AG20443 (cell line): ENCODE measurements at regions not wholly inside any gene's neighbourhood (a gene's known extent, or its start where the extent isn't known, plus 50 kb on each side); places are given as distances from the start of the nearest gene placed in this dataset.

Source experiments
- DNase-seq: peaks from one replicate; pipeline ENCODE4 v3.0.0; 2012; ENCODE audit warnings: low spot score, mixed read lengths

DNA sequence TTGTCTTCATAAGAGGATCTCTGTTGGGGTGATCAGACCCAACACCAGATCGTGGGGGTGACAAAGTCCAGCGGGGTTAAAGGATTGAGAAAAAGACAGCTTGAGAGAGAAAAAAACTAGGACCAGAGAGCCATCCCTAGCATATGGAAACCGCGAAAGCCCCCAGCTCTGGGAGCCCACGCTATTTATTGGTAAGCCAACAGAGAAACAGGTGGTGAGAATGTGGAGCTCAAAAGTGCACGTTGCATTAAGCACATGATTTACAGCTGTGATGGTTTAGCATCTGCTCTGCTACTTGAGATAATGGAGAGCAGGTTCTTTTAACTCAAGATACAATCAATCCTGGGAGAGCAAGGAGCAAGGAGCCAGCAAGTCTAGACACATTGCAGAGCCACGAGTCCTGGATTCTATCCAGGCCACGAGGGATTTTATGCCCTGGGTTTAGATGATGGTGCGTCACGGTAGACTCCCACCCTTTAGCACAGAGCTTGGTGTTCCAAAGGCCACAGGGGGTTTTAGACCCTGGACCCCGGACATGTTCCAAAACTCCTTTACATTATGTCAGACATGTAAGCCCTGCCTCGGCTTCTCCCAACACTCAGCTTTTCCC lies 755.2 kb upstream of the SORCS1 start:
- no peak for DNase-seq

DNA sequence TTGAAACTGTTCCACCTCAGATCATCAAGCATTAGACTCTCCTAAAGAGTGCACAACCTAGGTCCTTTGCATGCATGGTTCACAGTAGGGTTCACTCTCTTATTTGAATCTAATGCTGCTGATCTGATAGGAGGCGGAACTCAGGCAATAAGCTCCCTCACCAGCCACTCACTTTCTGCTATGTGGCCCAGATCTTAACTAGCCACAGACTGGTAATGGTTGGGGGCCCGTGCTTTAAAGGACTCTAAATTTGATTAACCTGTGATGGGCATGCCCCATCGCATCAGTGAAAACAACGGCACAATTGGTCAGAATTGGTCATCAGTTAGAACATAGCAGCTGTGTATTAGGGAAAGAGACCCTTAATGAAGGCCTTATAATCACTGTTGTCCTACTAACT lies 753.7 kb upstream of the SORCS1 start:
- no peak for DNase-seq

GRCh38 chr10:107915215-107915610 lies 750.7 kb upstream of the SORCS1 start:
- peak; percentile 12 for DNase-seq

- DNase-seq, result peak; percentile 24
Observed at GRCh38 chr10:107914450-107915214, 750.1 kb upstream of the SORCS1 start.

GRCh38 chr10:107913317-107914294 lies 749.1 kb upstream of the SORCS1 start:
- no peak for DNase-seq

GRCh38 chr10:107901076-107901475 lies 736.6 kb upstream of the SORCS1 start:
- DNase-seq, result no peak

DNA sequence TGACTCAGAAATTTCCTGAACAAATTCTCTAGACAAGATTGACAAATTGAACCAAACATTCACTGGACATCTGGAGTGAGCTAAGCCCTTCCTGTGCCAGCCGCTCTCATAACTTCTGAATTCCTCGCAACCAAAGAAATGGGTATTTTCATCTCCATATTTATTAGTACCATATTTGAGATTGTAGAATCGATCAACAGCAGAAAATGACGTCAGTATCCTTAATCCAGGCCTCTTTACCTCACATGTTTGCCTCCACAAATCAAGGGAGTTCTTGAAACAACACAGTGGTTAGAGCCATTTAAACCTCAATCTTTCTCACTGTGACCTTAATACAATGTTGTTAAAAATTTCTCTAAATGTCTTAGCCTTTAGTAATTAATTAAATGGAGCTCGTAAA lies 735.6 kb upstream of the SORCS1 start:
- no peak for DNase-seq

DNA sequence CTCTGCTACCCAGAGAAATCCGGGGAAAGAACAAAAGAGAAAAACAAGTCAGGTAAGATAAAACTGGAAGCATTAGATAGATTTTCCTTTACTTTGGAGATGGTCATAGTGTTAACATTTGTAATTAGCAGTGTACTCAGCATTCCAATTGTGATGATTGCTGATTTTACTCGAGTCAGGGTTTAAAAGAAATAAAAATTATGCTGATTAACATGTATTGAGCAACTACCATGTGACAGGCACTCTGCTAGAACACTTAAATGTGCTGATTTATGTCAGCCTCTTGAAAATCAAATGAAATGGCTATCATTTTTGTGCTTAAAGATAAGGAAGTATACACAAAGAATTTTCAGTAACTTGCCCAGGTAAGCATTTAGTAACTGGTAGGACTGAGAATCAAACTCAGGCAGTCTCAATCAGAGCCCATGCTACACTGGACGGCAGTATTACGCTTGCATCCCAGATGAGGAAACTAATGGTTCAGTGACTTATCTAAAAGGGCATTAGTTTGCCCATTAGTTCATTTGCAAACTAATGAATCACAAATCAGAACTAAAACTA lies 735.1 kb upstream of the SORCS1 start:
- DNase-seq, result no peak

GRCh38 chr10:107899075-107899474 lies 734.6 kb upstream of the SORCS1 start:
- DNase-seq, result no peak

DNA sequence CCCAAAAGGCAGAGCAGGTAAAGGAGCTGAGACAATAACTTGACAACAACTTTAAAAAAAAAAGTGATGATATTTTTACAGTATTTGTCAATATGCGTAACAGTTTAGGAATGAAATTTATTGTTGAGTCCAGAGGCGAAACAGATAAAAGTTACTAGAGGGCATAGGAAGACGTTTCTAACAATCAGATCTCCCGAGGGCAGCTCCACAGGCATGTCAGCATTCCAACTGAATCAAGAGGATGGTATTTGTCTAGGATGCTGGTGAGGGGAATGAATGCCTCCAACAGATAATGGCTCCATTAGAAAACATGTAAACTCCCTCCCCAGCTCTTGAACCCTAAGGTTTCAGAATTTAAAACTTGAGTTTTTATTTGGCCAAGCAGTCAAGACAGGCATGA lies 733.9 kb upstream of the SORCS1 start:
- no peak for DNase-seq

DNA sequence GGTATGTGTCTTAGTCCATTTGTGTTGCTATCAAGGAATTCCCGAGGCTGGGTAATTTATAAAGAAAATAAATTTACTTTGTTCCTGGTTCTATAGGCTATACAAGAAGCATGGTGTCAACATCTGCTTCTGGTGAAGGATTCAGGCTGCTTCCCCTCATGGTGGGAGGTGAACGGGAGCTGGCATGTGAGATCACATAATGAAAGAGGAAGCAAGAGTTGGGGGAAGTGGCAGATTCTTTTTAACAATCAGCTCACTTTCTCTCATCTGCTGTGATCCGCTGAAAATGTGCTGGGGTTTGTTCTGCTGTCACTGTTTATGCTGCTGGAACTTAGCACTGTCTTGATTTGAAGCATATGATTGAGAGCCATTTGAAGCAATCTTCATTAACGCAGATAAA lies 730.0 kb upstream of the SORCS1 start:
- DNase-seq, result no peak

DNA sequence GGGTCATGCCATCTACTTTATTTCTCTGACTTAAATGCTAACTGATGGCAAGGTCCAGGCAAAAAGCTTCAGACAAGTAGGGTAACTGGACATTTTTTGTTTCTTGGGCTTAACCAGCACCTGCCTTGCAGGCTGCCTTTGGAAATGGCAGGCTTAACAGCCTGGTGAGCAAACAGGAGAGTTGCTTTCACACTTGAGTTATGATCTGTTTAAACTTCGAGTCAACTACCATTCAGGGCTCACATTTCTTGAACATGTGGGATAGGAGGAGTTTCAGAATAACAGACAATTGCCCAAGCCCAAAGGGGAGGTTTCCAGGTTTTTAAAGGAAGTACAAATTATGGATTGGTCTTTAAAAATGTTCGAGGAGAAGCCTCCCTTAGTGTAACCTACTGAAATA lies 724.6 kb upstream of the SORCS1 start:
- DNase-seq, result no peak

DNA sequence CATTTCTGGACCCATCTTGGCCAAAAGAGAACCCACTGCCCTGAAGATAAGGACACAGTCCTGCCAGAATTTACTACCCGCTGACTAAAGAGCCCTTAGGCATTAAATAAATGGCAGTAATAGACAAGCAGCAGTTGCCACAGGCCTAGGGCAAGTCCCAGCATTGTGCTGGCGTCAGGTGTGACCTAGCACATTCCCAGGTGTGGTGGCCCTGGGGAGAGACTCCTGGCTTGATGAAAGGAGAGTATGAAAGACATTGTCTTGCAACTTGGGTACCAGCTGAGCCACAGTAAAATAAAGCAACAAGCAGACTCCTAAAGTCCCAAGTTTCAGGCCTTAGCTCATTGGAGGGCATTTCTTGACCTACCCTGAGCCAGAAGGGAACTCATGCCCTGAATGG lies 715.7 kb upstream of the SORCS1 start:
- DNase-seq, result no peak

DNA sequence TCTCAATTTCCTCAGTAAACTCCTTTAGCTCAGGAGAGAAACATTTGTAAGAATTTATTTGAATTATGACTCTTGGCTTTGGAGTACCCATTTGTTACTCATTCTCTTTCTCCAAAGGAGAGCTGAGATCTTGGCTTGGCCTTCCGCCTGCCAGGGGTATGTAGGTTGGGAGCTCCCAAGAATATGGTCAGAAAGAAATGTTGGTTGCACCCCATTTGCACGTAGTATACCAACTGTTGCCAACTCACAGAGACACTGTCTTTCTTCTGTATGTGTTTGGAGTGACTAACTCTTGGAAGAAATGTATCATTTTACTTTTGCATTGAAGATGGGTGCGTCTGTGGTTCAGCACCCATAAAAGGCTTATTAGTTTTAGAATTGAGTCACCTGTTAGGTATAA lies 708.5 kb upstream of the SORCS1 start:
- no peak for DNase-seq

GRCh38 chr10:107865691-107866090 lies 701.2 kb upstream of the SORCS1 start:
- no peak for DNase-seq

- no peak for DNase-seq
Observed at GRCh38 chr10:107859065-107859464, 694.6 kb upstream of the SORCS1 start.

- no peak for DNase-seq
Observed at GRCh38 chr10:107856047-107856315, 691.5 kb upstream of the SORCS1 start.

GRCh38 chr10:107855301-107856046 lies 691.0 kb upstream of the SORCS1 start:
- no peak for DNase-seq

DNA sequence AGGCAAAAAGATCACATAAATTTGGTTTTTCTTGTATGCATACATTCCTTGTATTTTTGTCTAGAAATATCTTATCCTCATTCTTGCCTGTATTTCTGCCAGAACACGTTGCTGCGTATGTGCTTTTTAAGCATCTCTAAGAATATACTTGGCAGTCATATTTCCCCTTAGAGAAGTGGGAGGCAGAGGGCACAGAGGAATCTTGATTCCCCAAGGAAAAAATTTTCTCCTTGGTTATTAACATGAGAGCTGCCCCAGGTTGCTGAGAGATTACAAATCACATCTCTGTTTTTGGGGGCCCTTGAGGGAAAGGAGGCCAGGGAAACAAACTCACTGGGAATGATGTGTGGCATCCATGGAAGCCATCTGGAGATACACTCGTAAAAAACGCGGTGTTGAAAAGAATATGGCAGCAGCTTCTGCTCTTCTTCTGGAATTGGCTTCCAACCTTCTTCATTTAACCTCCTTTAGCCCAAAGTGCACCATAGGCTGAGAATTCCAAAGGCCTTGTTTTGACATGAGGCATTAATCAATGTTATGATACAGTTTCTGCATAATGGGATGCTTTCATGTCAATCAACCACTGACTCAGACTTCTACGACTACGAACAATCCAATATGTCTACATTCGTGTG lies 684.3 kb upstream of the SORCS1 start:
- no peak for DNase-seq

DNA sequence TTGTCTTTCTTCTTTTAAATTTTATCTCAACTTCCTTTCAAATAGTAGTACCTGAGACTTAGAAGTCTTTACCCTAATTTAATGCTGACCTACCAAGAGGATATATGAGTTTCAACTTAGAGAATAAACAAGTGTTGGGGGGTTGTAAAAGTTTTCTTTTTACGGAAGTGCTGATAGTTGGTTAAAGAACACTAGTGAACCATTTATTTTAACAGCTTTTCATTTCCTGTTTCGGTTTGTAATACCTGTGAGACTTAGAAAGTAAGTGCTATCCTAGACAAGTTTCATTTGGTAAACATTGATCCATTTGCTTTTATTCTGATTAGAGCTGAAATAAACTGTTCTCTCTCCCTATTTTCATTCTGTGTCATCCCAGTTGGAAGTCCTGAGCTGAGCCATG lies 683.1 kb upstream of the SORCS1 start:
- DNase-seq, result no peak

DNA sequence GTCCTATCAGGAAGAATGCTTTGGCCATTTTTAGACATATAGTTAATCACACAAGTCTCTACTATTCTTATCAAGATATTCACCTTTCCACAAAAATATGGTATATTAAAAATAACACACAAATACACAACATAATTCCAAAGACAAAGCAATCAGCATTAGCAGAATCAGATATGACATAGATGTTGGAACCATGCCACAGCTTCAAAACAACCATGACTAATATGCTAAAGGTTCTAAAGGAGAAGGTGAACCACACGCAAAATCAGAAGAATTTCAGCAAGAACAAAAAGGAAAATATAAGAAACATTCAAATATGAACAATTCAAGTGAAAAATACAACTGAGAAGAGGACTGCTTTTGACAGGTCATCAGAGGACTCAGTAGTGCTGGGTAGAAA lies 670.2 kb upstream of the SORCS1 start:
- DNase-seq, result no peak

- DNase-seq, result no peak
Observed at GRCh38 chr10:107831772-107832171, 667.3 kb upstream of the SORCS1 start.
